Psoas muscle (tissue), 7 donors: ENCODE measurements at regions not wholly inside any gene's neighbourhood (a gene's known extent, or its start where the extent isn't known, plus 50 kb on each side); places are given as distances from the start of the nearest gene placed in this dataset.

Source experiments
- ATAC-seq, 4 donors: fragments of 200-7000 bp; cut with Tn5 transposase; one replicate each; pipeline ENCODE4 v1.9.1; 2020; ENCODE audit warnings: moderate library complexity in 3 of 4, mild to moderate bottlenecking in 2 of 4
- DNase-seq, 2 donors: peaks; one replicate each; pipeline ENCODE4 v3.0.0-alpha.2; 2020
- H3K27ac ChIP-seq: fragments of 200-600 bp; one replicate; pipeline ENCODE4 v1.8.0; 2022
- H3K27me3 ChIP-seq, 3 donors: fragments of 200-600 bp in 1 of 3; one replicate each; pipeline versions ENCODE4 v1.6.1 to v1.8.0; 2013 to 2022; ENCODE audit warnings: low read length in 2 of 3, mild to moderate bottlenecking in 2 of 3, moderate library complexity in 1 of 3; ENCODE audit not compliant: insufficient read depth in 3 of 3
- H3K36me3 ChIP-seq, 2 donors: fragments of 200-600 bp in 1 of 2; one replicate each; pipeline versions ENCODE4 v1.6.1 to v1.8.0; 2013 to 2022; ENCODE audit warnings: low read depth in 1 of 2, mild to moderate bottlenecking in 1 of 2, moderate library complexity in 1 of 2; ENCODE audit not compliant: insufficient read depth in 1 of 2
- H3K4me1 ChIP-seq: fragments of 200-600 bp; one replicate; pipeline ENCODE4 v1.8.0; 2022
- H3K4me3 ChIP-seq: fragments of 200-600 bp; one replicate; pipeline ENCODE4 v1.8.0; 2022; ENCODE audit warnings: mild to moderate bottlenecking
- H3K9me3 ChIP-seq: fragments of 200-600 bp; one replicate; pipeline ENCODE4 v1.8.0; 2022
- WGBS, 3 donors: extraction: QIAGEN DNeasy Blood & Tissue Kit; methylation state at CpG; one replicate each; pipeline versions ENCODE4 v1.1.6 to v1.1.7; 2013; 5-methylcytosine and 5-hydroxymethylcytosine counted together
- intact Hi-C, 2 donors: fragments of 100-400 bp; cut with DNase I; formaldehyde crosslinking; loops; one replicate each; pipeline versions ENCODE4 v1.11.0 to v1.14.2; 2022
- TF ChIP-seq, protein P1 (sequence below): fragments of 200-600 bp; IDR thresholded peaks from one replicate; pipeline ENCODE4 v1.8.0; 2022; ENCODE audit warnings: antibody characterized with exemption
- donor health status: healthy with polysubstance abuse.
- donor health status: DM: no; HTN: no; CAD: no; lungs with moderate emphysema.
- donor health status: Bipolar disorder and iron deficiency.
- donor health status: healthy.
- donor health status: DM: yes; HTN: yes; CAD: no.
- donor health status: DM: no; HTN: no; CAD: no.
- donor health status: DM: yes; HTN: yes; CAD: no.

DNA sequence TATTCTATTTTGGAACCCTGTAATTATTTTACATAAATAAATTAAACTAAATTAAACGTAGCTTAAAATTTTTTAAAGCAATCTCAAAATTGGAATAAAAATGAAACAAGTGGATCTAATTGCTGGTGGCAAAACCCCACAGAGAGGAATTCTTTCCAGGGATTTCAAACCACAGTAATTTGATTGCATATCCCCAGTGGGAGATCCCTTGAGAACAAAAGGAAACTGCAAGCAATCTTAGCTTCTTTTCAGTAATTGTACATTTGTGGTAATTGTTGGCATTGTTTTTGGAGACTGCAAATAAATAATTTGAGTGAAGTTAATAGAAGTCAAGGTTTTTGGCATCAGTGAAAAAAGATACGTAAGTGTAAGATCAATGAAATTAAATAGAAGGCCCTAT is 58.7 kb upstream of the MYCN start:
- ATAC-seq, result no peak
- Histone ChIP-seq H3K4me1 (no peaks in the 10 kb centered on the region), H3K27ac (no peak overlapping the region), H3K36me3 (no peaks in the 10 kb centered on the region), H3K4me3 (no peak overlapping the region), H3K27me3 (no peaks in the 10 kb centered on the region), H3K9me3 (no peaks in the 10 kb centered on the region)
- no peak for DNase-seq
- 69 to 86% (median 70%) methylated on average over 2 of the region's 2 CpGs for WGBS, 3 donors
- TF ChIP-seq, protein P1, sequence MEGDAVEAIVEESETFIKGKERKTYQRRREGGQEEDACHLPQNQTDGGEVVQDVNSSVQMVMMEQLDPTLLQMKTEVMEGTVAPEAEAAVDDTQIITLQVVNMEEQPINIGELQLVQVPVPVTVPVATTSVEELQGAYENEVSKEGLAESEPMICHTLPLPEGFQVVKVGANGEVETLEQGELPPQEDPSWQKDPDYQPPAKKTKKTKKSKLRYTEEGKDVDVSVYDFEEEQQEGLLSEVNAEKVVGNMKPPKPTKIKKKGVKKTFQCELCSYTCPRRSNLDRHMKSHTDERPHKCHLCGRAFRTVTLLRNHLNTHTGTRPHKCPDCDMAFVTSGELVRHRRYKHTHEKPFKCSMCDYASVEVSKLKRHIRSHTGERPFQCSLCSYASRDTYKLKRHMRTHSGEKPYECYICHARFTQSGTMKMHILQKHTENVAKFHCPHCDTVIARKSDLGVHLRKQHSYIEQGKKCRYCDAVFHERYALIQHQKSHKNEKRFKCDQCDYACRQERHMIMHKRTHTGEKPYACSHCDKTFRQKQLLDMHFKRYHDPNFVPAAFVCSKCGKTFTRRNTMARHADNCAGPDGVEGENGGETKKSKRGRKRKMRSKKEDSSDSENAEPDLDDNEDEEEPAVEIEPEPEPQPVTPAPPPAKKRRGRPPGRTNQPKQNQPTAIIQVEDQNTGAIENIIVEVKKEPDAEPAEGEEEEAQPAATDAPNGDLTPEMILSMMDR, result no peak
- intact Hi-C loops, result no loop called here

DNA sequence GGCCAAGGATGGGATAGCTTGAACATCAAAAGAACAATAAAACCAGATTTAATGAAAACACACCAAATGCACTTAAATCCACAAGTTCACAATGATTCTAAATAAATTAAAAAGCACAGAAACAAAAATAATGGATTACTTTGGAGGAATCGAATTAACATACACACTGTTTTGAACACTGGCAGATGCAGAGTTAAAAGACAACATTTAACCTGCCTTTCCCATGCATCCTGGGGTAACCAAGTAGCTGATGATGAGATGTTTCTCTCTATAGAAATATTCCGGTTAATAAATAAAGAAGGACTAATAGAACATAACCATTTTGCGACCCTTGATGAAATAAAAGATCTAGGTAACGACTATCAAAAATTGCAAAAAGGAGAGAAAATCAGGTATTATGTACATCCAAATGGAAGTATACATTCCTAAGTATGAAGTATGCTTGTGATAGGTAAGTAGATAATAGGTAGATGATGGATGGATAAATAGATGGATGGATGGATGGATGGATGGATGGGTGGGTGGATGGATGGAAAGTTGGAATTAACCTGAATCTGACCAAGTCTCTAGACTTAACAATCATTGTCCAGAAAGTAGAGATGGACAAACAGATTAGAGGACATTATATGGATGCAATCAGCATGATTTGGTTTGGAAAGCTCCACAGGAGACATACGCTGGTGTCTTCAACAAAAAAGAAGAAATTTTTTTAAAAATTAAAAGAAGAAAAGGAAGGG is 57.4 kb upstream of the MYCN start:
- Histone ChIP-seq H3K27ac (no peak overlapping the region), H3K4me1 (no peaks in the 10 kb centered on the region), H3K27me3 (no peaks in the 10 kb centered on the region), H3K4me3 (no peak overlapping the region), H3K36me3 (no peaks in the 10 kb centered on the region), H3K9me3 (no peaks in the 10 kb centered on the region)
- WGBS, 3 donors, result 83 to 97% (median 96%) methylated on average over 5 of the region's 5 CpGs
- ATAC-seq (no peak), DNase-seq (no peak)
- TF ChIP-seq, protein P1, result no peak
- intact Hi-C loops, result no loop called here

DNA sequence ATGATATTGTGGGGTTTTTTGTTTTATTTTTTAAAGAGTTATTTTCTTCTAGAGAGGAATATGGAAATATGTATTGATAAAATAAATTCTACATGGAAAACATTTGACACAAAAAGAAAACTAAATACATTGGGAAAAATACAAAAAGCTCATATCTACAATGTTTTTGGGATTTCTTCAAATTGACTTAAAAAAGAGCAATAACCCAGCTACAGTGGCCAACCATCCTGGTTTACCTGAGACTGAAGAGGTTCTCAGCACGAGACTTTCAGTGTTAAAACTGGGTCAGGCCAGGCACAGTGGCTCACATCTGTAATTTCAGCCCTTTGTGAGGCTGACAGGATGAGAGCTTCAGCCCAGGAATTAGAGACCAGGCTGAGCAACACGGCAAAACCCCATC is 56.7 kb upstream of the MYCN start:
- no peak for ATAC-seq

DNA sequence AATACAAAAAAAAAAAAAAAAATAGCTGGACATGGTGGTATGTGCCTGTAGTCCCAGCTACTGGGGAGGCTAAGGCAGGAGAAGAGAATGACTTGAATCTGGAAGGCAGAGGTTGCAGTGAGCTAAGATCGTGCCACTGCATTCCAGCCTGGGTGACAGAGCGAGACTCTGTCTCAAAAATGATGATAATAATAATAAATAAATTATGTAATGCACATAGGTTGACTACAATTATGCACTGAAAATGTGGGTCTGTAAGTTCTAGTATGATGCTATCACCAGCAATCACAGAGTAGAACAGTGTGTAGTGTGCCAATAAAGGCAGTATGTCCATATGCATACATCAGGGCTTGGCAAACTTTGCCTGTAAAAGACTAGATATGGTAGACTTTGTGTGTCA is 55.6 kb upstream of the MYCN start:
- Histone ChIP-seq H3K9me3 (no peaks in the 10 kb centered on the region), H3K4me1 (no peaks in the 10 kb centered on the region), H3K27me3 (no peaks in the 10 kb centered on the region), H3K27ac (no peak overlapping the region), H3K4me3 (no peak overlapping the region), H3K36me3 (no peaks in the 10 kb centered on the region)
- 94 to 98% (median 94%) methylated on average over 2 of the region's 2 CpGs for WGBS, 3 donors
- intact Hi-C loops, result no loop called here
- DNase-seq (no peak), ATAC-seq (no peak)
- TF ChIP-seq, protein P1, result no peak

More for the DNA sequence above, 56.7 kb upstream of the MYCN start:
- H3K4me3 ChIP-seq, result no peak overlapping the region
- H3K36me3 ChIP-seq, result no peaks in the 10 kb centered on the region
- no peaks in the 10 kb centered on the region for H3K9me3 ChIP-seq
- no peaks in the 10 kb centered on the region for H3K27me3 ChIP-seq
- no peak overlapping the region for H3K27ac ChIP-seq
- H3K4me1 ChIP-seq, result no peaks in the 10 kb centered on the region
- no peak for DNase-seq
- intact Hi-C loops, result no loop called here
- TF ChIP-seq, protein P1, result no peak
- 83 to 91% (median 84%) methylated on average over 2 of the region's 2 CpGs for WGBS, 3 donors

DNA sequence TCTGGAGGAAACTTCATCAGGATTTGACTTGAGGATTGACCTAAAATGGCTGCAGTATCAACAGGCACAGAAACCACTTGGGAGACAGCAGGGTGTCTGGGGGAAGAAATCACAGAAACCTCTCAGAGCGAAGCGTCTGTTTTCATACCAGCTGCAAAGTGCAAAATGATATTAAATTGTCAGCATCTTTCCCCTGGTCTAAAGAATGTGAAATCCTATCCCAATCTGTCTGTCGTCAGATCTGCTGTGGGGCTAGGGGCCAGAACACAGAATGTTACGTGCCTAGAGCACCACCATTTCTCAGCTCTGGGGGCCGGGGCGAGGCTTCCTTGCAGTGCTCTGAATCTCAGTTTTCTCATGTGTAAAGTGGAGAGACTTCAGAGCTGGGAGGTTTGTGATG is 54.1 kb upstream of the MYCN start:
- Histone ChIP-seq H3K27me3 (no peaks in the 10 kb centered on the region), H3K36me3 (no peaks in the 10 kb centered on the region), H3K27ac (no peak overlapping the region), H3K4me1 (no peaks in the 10 kb centered on the region), H3K4me3 (no peak overlapping the region), H3K9me3 (no peaks in the 10 kb centered on the region)
- DNase-seq (no peak), ATAC-seq (no peak)
- 32 to 40% (median 37%) methylated on average over 6 of the region's 6 CpGs for WGBS, 3 donors
- intact Hi-C loops, result no loop called here
- TF ChIP-seq, protein P1, result no peak
